HG03159 (cell line): ENCODE measurements at regions not wholly inside any gene's neighbourhood (a gene's known extent, or its start where the extent isn't known, plus 50 kb on each side); places are given as distances from the start of the nearest gene placed in this dataset.
A peak's percentile ranks its signal among the peaks of the same experiment; 100 is the strongest.

Source experiments
- ATAC-seq: cut with Tn5 transposase; IDR thresholded peaks from one replicate; pipeline ENCODE4 v1.9.1; 2021; ENCODE audit warnings: mild to moderate bottlenecking, moderate library complexity; ENCODE audit not compliant: unreplicated experiment

GRCh38 chr13:105219651-105220050 is 1315.8 kb downstream of the EFNB2 start:
- ATAC-seq: no peak

- ATAC-seq: no peak
Measured at GRCh38 chr13:105213512-105213911, 1322.0 kb downstream of the EFNB2 start.

DNA sequence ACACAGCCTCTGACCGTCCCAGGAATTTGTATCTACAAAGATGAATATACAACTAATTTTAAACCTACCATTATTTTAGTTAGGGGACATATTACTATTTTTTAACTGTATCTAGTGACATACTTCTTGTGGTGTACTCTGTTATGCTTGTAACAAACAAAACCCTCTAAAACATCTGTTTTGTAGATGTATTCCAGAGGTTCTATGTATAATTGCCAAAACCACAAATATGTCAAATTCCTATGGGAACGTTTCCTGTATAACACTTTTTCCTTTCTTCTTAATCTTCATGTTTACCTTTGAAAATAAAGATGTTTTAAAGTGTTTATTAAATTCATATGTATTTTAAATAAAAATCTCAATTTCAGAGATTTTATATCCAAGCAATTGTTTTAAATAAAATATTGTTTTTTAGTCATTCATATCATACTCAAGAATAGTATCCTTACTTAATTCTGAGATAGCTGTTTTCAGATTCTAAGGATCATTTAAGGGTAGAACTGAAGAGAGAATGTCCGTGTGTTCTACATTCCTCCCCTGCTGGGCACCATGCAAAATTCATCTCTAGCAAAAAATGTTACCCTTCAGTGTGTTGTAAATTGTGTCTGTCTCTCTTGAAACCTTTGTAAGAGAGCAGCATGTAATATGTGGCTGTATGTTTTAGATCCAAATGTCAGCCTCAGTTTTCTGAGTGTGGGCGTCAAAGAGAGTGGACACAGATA is 1327.7 kb downstream of the EFNB2 start:
- ATAC-seq: no peak

DNA sequence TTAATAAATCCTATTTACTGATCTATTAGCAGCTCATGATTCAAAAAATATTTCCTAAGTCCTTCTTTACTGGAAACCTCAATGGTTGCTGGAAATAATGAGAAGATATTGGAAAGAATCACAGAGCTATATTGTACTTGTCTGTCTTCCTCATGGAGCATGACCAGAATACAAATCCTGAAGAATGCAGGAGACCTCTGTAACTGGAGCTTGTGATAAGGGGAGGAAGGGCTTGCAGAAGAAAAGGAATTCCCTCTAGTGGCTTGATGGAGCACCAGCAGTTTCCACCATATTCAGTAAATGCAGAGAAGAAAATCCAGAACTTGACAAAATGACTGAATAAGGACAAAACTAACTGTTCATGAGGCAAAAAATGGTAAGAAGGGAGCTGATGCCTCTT is 1333.1 kb downstream of the EFNB2 start:
- peak; percentile 73 for ATAC-seq

DNA sequence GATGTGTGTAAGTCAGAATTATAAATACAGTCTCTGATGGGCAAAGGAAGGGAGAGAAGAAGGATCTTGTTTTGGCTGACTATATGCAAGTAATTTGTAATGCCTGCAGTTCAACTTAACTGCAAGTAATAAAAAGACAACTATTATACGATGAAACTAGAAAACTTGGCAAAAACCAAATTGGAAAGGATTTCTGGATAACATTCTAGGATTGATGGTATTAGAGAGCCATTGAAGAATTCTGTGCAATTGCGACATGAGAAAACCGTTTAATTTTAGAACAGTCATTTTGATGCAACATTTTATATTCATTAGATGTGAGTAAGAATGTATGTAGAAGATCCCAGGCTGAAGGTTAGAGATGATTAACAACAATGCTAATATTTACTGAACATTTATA is 1334.1 kb downstream of the EFNB2 start:
- ATAC-seq: no peak

DNA sequence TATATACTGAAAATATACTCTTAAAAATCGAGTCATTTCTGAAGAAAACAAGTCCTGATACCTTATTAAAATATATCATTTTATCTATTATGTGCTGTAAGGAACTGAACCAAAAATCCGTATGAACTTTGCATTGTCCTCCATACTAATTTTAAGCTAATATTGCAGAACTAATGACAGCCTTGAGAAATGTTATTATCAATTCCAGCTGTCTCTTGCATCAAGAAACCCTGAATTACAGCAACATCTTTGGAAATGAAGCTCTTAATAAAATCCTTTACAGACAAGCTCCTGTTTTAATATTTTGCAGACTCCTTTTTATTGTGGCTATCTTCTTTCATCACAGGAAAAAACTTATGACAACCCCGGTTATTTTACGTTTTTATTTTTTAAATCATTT is 1335.3 kb downstream of the EFNB2 start:
- ATAC-seq: no peak

GRCh38 chr13:105196052-105196451 is 1339.4 kb downstream of the EFNB2 start:
- no peak for ATAC-seq

- no peak for ATAC-seq
Measured at GRCh38 chr13:105193026-105193425, 1342.4 kb downstream of the EFNB2 start.

DNA sequence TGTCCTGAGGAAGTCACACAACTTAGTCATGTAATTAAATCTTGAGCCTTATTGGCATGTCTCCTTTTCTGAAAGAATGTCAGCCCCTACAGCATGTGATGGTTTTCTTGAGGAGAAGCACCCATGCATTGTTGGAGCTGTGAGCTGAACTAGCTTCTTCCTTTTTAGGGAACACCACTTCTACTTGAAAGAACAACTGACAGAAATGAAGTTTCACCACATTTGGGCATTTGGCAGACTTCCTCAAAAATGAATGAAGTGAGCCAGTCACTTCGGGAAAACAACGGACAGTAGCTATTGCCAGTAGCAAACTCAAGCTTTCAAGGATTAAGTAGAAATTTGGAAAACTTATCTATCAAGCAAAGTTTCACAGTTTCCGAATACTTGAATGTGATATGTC is 1351.3 kb downstream of the EFNB2 start:
- no peak for ATAC-seq

DNA sequence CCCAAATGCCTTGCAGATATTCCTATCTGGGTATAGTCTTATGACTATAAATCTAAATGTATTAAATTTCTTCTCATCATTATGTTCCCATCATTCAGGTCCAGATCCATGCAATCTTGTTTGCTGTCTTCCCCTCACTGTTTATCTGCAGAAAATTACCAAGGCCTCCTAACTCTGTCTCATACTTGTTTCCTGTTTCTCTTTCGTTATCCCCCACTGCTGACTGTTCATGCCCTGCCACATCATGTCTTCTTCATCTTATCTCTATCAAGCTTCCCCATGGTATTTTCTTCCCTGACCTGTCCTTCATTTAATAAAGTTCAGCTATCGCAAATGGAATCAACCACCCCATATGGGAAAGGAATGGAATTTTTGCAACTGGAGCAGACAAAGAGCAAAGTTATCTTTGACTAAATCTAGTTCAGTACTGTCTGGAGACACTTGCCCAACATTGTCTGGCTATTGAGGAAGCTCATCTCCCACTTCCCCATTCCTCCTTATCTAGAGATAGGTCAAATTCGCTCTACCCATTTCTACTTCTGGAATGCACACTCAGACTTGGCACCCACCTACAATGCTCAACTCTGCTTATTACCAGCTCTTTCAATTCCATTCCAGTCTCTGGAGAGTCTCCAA is 1358.1 kb downstream of the EFNB2 start:
- ATAC-seq: peak; percentile 57

DNA sequence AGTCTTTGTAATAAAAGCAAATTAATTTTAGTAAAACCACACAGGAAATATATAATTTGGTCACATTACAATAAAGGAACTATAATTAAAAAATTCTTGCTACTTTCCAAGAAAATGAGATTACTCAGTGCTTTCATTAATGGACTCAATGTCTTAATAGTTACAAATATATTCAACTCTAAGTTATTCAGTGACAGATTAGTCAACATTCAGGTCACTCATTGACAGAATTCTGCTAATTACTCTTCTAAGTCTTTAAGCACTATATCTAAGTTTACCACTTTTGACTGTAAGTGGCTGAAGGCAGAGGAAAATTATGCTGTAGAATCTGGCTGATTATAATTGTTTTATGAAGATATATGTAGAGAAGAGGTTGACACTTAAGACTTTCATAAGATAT is 1365.0 kb downstream of the EFNB2 start:
- ATAC-seq: no peak

DNA sequence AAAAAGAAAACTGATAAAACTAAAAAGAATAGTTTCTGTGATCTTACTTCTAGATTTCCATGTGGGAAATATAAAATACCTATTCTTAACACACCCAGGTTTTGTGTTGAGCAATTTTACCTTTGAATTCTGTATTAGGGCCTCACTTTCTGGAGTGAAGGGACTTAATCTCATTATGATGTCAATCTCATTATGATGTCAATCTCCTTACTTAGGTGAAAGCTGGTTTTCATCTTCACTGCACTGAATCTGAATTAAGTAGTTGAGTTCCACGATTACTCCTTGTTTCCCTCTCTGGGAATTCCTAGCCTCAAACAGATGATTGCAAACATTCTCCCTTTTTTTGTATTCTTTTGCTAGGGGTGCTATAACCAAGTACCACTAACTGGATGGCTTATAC is 1367.2 kb downstream of the EFNB2 start:
- ATAC-seq: no peak

DNA sequence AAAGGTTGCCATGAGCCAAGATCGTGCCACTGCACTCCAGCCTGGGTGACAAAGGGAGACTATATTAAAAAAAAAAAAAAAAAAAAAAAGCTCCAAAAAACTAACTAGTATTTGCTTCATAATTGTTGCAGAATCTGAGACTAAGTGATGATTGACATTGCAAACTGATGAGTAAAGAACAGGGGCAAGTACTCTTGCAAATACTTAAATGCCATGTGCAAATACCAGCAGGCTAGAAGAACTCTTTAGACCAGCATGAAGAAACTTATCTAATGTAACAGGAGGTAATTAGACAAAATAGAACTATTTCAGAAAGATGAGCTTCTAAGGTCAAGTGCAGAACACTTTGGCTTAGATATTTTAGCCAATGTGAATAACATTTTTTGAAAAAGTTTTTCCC is 1368.1 kb downstream of the EFNB2 start:
- ATAC-seq: no peak

DNA sequence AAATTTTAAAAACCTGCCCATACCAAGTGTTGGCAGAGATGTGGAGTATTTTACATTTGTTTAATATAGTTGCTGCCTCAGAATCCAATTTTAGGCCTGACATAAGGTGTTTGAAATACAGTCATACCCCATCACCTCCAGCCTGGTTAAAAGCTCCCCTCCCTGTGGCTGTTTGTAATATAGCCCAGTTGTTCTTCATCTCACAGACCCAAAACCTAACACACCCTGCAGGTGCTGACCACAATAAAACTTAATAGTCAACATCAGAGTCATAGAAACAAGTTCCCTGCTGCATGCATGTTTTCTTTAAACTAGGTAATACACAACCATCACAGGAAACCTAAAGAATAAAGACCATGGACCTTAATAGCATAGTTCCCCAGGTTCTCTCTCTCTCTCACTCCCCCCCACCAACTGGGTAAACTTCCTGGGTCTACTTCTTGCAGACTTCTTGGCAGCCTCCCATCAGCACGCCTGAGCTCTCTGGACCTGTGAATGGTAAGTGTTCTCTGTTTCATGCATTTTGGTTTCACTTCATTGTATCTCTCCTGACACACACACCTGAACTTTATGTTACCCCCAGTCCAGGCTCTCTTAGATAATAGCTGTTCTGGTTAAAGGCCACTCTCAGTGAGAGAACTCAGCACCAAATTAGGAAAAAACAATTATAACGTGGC is 1369.9 kb downstream of the EFNB2 start:
- ATAC-seq: peak; percentile 92

- no peak for ATAC-seq
Measured at GRCh38 chr13:105159841-105160240, 1375.6 kb downstream of the EFNB2 start.

GRCh38 chr13:105153611-105154010 is 1381.9 kb downstream of the EFNB2 start:
- ATAC-seq: no peak

DNA sequence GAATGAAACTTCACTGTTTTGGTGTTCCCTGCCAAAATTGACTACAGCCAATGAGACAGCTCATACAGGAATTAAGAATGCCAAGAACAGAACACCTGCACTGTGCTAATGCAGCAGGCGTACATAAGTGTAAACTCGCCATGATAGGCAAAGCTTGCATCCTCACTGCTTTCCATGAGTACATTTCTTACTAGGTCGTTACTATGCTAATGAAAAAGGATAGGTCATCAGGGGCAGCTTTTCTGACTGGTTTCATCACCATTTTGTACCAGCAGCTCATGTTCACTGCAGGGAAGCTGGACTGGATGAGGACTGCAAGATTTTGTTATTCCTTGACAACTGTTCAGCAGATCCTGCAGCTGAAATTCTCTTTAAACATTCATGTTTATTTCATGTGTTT is 1383.8 kb downstream of the EFNB2 start:
- no peak for ATAC-seq

DNA sequence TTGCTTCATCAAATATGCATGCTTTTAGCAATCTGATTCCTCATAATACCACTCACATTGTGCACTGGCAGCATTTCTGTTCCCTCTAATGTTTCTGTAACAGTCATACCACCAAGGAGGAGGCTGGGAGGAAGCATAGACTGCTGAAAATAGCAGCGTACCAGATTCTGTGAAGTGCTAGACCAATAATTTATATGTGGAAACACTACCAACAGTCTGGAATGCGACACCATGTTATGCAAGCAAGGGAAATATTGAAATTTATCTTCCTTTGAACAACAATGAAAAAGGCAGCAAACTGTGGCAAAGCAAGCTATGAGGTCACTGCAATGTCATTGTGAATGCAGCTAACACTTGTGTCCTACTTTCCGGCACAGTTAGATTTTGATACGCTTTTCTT is 1388.0 kb downstream of the EFNB2 start:
- no peak for ATAC-seq

DNA sequence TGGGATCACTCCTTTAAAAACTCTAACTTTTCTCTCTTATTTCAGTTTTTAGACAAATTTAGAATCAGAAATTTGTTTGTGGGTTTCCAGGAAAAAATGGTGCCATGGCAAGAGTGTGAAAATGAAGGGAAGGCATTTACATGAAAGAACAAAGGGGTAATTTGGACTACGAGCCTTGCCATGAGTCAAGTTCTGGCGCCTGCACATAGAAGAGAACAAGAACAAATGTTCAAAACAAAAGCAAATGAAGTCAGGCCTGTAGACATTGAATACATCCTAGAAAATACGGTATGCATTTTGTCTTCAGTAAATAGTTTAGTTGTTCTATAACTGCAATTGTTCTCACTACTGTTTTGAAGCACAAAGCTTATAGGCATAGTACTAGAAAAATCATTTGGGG is 1390.5 kb downstream of the EFNB2 start:
- no peak for ATAC-seq

- no peak for ATAC-seq
Measured at GRCh38 chr13:105144020-105144419, 1391.4 kb downstream of the EFNB2 start.

DNA sequence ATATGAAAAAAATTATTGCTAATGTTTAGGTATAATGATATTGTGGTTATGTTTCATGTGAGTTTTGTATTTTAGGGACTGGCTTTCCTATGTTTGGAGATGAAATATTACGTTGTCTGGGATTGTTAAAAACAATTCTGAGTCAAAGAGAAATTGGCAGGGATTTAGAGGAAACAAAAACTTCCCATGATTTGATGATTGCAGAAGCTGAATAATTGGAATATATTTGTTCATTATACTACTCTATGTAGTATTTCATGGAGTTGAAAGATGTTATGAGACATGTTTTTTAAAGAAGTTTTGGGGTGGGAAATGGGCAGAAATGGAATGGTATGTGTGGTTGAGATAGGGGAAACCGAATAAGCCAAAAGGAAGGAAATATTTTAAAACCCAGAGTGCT is 1392.9 kb downstream of the EFNB2 start:
- ATAC-seq: no peak
